GM08714 (cell line): ENCODE measurements at regions not wholly inside any gene's neighbourhood (a gene's known extent, or its start where the extent isn't known, plus 50 kb on each side); places are given as distances from the start of the nearest gene placed in this dataset.
A peak's percentile ranks its signal among the peaks of the same experiment; 100 is the strongest.

Experiments used
- H3K4me3 ChIP-seq: fragments of 200-500 bp; sonication (Bioruptor generic); 2 replicates; pipeline ENCODE4 v1.5.1; 2014; ENCODE audit warnings: mild to moderate bottlenecking, low read length, inconsistent platforms
- ZNF274 ChIP-seq: IDR thresholded peaks from 2 replicates; pipeline ENCODE4 v1.6.1; 2012; ENCODE audit warnings: mild to moderate bottlenecking, low read depth, low read length

GRCh38 chr6:12367412-12367811, 77.3 kb downstream of the EDN1 start:
- TF ChIP-seq ZNF274: no peak
- H3K4me3 ChIP-seq: no peak overlapping the region

DNA sequence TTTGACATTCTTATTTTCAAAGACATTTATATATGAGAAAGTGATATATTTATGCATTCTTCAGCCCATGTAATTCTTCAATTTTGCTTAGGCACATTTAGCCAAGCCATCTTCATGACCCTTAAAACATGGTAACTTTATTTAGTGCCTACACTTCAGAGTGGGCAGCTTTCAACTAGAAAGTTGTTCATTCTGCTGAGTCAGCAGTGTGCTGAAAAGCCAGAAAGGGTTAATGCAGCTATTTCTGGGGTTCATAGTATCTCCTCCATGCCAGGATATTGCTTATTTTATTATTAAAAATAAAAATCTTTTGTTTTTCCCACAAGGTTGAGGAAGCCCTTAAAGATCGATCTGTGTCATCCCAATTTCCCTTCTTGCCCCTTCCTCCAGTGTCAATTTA, 79.2 kb downstream of the EDN1 start:
- H3K4me3 ChIP-seq: no peak overlapping the region
- TF ChIP-seq ZNF274: no peak

- H3K4me3 ChIP-seq: no peak overlapping the region; the same call in 1 of the 2 replicates
- no peak for TF ChIP-seq ZNF274
Measured at GRCh38 chr6:12369781-12370262, 79.7 kb downstream of the EDN1 start.

- no peak for TF ChIP-seq ZNF274
- peak overlapping the region; percentile 52; the same call in 1 of the 2 replicates for H3K4me3 ChIP-seq
Measured at GRCh38 chr6:12371151-12371550, 81.0 kb downstream of the EDN1 start.

DNA sequence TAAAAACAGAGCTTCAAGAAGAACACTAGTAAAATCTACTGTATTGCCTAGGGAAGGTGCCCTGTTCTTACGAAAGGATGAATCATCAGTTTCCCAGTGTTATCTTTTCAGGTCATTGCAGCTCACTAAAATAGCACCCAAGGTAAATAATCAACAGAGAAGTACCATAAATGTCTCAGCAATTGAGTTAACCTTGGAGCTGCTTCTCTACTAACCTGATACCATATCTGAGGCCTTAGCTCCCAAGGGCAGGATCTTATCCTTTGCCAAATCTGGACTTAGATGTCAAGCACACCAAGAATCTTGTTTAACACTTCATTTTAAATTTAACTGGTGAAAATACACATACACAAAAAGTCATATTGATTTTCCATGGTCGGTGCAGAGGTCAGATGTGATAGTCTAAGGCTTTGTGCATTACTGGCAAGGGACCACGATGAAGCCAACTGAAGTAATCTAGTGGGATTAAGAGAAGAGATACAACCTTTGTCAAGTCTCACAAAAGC, 81.5 kb downstream of the EDN1 start:
- H3K4me3 ChIP-seq: no peak overlapping the region

DNA sequence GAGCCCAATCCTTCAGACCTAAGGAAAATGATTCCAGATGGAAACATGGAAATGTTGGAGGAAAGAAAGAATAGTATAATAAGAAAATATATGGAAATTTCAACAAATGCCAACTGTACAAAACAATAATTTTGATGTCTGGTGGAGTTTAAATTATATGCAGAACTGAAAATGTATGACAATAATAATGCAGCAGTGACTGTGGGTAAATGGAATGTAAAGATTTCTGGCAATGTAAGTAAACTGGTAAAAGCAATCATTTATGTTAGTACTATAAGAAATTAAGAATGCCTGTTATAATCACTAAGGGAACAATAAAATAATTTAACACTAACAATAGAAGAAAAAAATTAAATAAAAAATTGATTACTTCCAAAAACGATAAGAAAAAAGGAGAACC, 89.0 kb downstream of the EDN1 start:
- TF ChIP-seq ZNF274: no peak
- no peak overlapping the region for H3K4me3 ChIP-seq

More for the DNA sequence above, 81.5 kb downstream of the EDN1 start:
- no peak for TF ChIP-seq ZNF274

DNA sequence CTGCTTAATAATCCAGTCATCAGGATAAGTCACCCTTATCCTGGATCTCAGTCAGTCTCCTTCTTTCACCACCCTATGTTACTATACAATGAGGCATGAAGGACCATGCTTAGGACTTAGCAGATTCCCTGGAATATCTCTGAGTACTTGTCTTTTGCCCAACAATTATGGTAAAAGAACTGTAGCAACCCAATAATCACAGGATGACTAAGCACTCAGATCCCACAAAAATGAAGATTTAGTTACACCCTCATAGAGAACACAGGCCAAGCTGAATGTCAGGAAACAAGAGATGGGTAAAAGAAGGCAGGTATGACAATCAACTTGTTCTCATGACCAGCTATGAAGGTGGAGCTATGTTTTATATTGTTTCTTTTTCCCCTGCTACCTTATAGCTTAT, 91.4 kb downstream of the EDN1 start:
- H3K4me3 ChIP-seq: no peak overlapping the region
- no peak for TF ChIP-seq ZNF274

DNA sequence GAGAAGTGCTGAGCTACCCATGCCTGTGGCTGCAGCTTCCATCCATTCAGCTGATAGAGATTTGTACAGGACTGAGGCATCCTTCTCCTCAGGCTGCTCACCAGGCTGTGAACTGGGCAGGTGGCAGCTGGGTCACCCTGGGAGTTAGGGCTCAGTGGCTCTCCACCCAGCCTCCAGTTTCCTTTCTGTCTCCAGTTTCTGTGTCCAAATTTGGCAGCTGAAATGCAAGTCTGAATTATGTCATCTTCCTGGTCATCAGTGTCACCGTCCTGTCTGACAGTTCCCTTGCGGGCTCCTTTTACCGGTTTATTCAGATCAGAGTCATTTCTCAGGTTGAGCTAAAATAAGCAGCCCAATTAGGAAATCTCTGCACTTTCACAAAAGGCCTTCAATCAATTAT, 93.3 kb downstream of the EDN1 start:
- H3K4me3 ChIP-seq: no peak overlapping the region
- TF ChIP-seq ZNF274: no peak

DNA sequence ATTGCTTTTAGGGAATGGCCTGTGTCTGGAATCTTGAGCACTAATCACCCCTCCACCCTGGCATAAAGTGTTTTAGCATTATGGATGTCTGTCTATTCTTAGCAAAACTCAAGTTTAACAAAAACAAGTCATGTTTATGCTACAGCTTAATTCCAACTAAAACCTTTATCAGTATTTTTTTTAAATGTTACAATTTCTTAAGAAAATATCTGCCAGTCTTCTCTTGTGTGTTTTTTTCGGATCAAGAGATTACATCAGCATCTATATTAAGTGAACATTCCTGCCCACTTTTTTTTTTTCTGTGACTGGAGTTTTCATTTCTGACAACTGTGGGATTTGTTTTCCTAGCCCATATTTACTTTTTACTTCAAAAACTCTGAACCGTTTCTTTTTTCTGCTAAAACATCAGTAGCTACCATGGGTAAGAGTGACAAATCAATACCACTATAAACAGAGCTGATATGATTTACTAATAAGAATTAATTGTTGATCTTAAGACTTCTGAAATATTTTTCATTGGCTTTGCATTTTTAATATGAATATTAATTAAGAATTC, 94.3 kb downstream of the EDN1 start:
- no peak for TF ChIP-seq ZNF274
- H3K4me3 ChIP-seq: no peak overlapping the region

DNA sequence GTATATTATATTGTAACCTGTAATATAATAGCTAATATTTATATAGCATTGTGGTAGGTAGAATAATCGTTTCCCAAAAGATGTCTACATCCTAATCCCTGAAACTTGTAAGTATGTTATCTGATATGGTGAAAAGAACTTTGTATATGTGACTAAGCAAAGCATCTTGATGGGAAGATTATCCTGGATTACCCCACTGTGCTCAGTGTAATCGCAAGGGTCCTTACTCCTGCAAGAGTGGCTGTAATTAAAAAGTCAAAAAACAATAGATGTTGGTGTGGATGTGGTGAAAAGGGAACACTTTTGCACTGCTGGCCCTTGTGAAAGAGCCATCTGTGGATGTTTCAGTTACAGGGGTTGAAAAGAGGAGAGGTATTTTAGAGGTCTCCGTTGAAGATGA, 95.2 kb downstream of the EDN1 start:
- TF ChIP-seq ZNF274: no peak

DNA sequence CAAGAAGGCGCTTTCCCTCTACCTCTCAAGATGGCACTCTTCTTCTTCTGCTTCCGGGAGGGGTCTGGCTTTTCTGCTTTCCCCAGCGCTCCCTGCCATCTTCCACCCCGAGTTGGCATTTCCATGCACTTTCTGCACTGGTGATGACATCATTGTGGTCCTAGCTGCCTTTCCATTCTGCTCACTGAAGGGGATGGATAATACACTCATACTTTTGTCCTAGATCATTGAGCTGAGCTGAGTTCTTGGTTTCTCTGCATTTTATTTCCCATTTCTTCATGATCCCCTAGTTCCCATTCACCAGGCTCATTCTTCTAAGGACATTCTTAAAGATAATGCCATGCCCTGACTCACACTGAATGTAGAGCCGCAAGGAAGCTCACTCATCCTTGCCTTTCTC, 96.7 kb downstream of the EDN1 start:
- no peak for TF ChIP-seq ZNF274
- no peak overlapping the region for H3K4me3 ChIP-seq

More for the DNA sequence above, 95.2 kb downstream of the EDN1 start:
- H3K4me3 ChIP-seq: no peak overlapping the region

GRCh38 chr6:12391472-12391871, 101.3 kb downstream of the EDN1 start:
- TF ChIP-seq ZNF274: no peak
- H3K4me3 ChIP-seq: no peak overlapping the region

- TF ChIP-seq ZNF274: no peak
- no peak overlapping the region for H3K4me3 ChIP-seq
Measured at GRCh38 chr6:12392490-12392889, 102.3 kb downstream of the EDN1 start.

DNA sequence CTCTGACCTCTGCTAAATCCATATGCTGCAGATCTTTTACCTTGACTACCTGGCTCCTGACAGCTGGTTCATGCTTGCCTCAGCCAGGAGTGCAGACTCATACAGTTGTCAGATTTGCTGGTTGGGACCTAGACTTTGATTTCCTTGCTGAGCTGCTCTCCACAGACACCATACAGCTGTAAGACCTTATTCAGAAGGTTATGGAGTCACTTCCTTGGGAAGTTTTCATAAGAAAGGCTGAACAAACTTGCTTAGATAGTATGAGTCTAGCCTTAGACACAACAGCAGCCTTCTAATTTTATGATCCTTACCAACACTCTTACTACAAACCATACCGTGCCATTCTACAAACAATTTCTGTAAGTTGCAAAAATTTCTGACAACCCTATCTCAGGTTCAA, 102.9 kb downstream of the EDN1 start:
- no peak overlapping the region for H3K4me3 ChIP-seq
- no peak for TF ChIP-seq ZNF274

DNA sequence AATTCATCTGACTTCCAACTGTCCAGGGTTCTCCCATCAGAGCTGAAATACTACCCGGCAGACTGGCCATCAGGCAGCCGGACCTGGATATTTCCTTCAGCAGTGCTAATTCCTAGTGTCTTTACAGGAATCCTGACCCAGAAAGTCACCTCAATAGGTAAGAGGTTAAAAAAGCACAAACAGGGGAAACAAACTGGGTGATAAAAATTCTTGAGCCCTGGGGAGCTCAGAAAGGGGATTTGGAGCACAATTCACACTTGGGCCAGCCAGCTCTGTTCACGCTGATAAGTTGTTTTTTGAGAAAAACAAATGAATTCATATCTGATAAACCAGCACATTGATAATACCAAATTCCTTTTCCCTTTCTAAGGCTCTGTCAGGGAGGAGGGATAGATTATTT, 104.0 kb downstream of the EDN1 start:
- no peak for TF ChIP-seq ZNF274
- no peak overlapping the region for H3K4me3 ChIP-seq

DNA sequence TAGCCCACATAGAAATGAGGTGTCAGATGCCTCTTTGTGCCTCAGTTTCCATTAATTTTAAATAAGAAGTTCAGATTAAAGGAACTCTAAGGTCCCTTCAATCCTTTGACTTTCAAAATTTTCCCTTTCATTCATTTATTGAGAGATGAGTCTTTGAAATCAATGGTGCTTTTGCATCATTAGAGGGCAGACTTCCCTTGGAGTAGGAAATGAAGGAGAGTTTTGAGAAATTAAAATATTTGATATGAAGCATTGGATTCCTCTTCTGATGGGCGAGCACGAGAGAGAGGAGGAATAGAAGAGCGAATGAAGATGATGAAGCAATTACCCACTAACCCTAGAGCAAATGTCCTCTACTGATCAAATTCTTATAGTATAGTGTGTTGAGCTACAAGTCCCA, 105.7 kb downstream of the EDN1 start:
- no peak for TF ChIP-seq ZNF274

More for the DNA sequence above, 105.7 kb downstream of the EDN1 start:
- no peak overlapping the region for H3K4me3 ChIP-seq
